ENCODE measurements at regions not wholly inside any gene's neighbourhood (a gene's known extent, or its start where the extent isn't known, plus 50 kb on each side); places are given as distances from the start of the nearest gene placed in this dataset.
"Not testable (repeated sequence)": the region's sequence is repeated elsewhere in the genome, so short reads cannot be mapped to it uniquely, and the experiment has no call there.

GRCh38 chr10:125231813-125232475, 71.6 kb upstream of the CTBP2 start:
- Mint-ChIP-seq H3K27me3 (ENCODE audit: low read depth) (peaks cover 12% of the 10 kb centered on the region), H3K4me1 (no peaks in the 10 kb centered on the region), H3K9me3 (peaks cover 5% of the 10 kb centered on the region), H3K27ac (no peak overlapping the region), H3K4me3 (no peak overlapping the region), H3K36me3 (ENCODE audit: low read depth) (no peaks in the 10 kb centered on the region)
- no peak for TF ChIP-seq CTCF (IDR thresholded peaks at IDR 0.05; ENCODE audit: unreplicated experiment in 3 of 3)

DNA sequence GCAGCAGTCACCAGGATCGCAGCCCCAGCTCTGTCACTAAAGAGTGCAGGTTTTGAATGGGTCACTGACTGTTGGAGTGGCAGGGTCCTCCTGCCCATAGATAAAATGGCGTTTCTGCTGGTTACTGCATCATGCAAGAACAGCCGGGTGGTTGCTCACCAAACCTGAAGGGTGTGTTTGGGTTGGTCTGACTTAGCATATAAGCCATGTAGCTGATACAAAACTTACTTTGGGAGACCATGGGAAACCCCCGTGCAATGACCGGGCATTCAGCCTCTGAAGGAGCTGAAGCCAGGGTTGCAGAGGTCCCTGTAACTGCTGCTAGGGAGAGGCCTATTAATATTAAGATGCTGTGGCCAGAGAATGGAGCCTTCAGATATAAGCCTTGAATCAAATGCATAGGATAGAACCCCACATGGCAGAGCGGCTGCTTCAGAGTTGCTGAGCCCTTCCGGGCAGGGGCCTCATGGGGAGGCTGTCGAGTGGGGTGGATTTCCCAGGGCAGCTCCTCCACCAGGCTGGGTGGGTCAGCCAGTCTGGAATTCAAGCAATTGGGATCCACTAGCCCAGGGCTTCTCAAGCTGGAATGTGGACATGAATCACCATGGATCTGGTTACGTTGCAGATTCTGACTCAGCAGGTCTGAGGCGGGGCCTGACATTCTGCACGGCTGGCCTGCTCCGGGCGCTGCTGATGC, 70.9 kb upstream of the CTBP2 start:
- Mint-ChIP-seq H3K4me1 (no peaks in the 10 kb centered on the region), H3K27ac (no peak overlapping the region), H3K4me3 (no peak overlapping the region), H3K27me3 (ENCODE audit: low read depth) (peaks cover 12% of the 10 kb centered on the region), H3K36me3 (ENCODE audit: low read depth) (no peaks in the 10 kb centered on the region), H3K9me3 (peaks cover 2% of the 10 kb centered on the region)
- TF ChIP-seq CTCF (IDR thresholded peaks at IDR 0.05; ENCODE audit: unreplicated experiment in 3 of 3) = no peak

DNA sequence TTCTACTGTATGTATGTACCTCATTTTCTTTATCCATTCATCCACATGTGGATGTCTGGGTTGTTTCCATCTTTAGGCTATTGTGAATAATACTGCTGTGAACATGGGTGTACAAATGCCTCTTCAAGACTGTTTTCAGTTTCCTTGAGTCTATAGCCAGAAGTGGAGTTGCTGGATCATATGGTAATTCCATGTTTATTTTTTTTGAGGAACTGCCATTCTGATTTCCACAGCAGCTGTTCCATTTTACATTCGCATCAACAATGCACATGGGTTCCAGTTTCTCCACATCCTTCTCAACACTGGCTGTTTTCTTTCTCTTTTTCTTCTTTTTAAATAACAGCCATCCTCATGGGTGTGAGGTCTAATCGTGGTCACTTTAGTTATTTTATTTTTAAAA, 69.9 kb upstream of the CTBP2 start:
- H3K27me3 Mint-ChIP-seq (ENCODE audit: low read depth) = peaks cover 12% of the 10 kb centered on the region
- no peak overlapping the region for H3K4me3 Mint-ChIP-seq
- no peaks in the 10 kb centered on the region for H3K9me3 Mint-ChIP-seq
- H3K4me1 Mint-ChIP-seq = no peaks in the 10 kb centered on the region
- no peak for TF ChIP-seq CTCF (IDR thresholded peaks at IDR 0.05; ENCODE audit: unreplicated experiment in 3 of 3)
- H3K36me3 Mint-ChIP-seq (ENCODE audit: low read depth) = no peaks in the 10 kb centered on the region
- no peak overlapping the region for H3K27ac Mint-ChIP-seq

DNA sequence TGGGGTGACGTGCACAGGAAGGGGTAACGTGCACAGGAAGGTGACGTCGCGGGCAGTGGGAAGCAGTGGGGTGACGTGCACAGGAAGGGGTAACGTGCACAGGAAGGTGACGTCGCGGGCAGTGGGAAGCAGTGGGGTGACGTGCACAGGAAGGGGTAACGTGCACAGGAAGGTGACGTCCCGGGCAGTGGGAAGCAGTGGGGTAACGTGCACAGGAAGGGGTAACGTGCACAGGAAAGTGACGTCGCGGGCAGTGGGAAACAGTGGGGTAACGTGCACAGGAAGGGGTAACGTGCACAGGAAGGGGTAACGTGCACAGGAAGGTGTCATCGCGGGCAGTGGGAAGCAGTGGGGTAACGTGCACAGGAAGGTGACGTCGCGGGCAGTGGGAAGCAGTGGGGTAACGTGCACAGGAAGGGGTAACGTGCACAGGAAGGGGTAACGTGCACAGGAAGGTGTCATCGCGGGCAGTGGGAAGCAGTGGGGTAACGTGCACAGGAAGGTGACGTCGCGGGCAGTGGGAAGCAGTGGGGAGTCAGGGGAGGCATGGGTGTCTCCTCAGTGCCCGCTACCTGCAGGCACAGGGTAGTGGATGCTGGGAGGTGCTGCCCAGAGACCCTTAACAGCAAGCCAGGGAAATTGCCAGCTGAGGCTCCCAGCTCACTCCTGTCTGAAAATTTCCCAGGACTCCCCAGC, 68.0 kb upstream of the CTBP2 start:
- not testable (repeated sequence) for H3K4me1 Mint-ChIP-seq; H3K9me3 Mint-ChIP-seq; H3K4me3 Mint-ChIP-seq; H3K27ac Mint-ChIP-seq; H3K36me3 Mint-ChIP-seq (ENCODE audit: low read depth)
- H3K27me3 Mint-ChIP-seq (ENCODE audit: low read depth) = peaks cover 20% of the 10 kb centered on the region

GRCh38 chr10:125227546-125227945, 67.2 kb upstream of the CTBP2 start:
- no peak overlapping the region for H3K27ac Mint-ChIP-seq
- no peaks in the 10 kb centered on the region for H3K9me3 Mint-ChIP-seq
- H3K4me3 Mint-ChIP-seq = no peak overlapping the region
- no peaks in the 10 kb centered on the region for H3K36me3 Mint-ChIP-seq (ENCODE audit: low read depth)
- no peaks in the 10 kb centered on the region for H3K4me1 Mint-ChIP-seq
- no peak for TF ChIP-seq CTCF (IDR thresholded peaks at IDR 0.05; ENCODE audit: unreplicated experiment in 3 of 3)
- peaks cover 27% of the 10 kb centered on the region for H3K27me3 Mint-ChIP-seq (ENCODE audit: low read depth)

GRCh38 chr10:125226823-125227222, 66.5 kb upstream of the CTBP2 start:
- Mint-ChIP-seq H3K27me3 (ENCODE audit: low read depth) (peaks cover 28% of the 10 kb centered on the region), H3K4me1 (no peaks in the 10 kb centered on the region), H3K27ac (no peak overlapping the region), H3K4me3 (no peak overlapping the region), H3K36me3 (ENCODE audit: low read depth) (no peaks in the 10 kb centered on the region), H3K9me3 (no peaks in the 10 kb centered on the region)
- TF ChIP-seq CTCF (IDR thresholded peaks at IDR 0.05; ENCODE audit: unreplicated experiment in 3 of 3) = no peak

Measured in nephron (organoid).